ENCODE measurements at regions not wholly inside any gene's neighbourhood (a gene's known extent, or its start where the extent isn't known, plus 50 kb on each side); places are given as distances from the start of the nearest gene placed in this dataset.
"Not testable (repeated sequence)": the region's sequence is repeated elsewhere in the genome, so short reads cannot be mapped to it uniquely, and the experiment has no call there.

GRCh38 chr14:29027441-29027840 lies 260.9 kb downstream of the FOXG1 start:
- TF ChIP-seq CTCF (IDR thresholded peaks at IDR 0.05; ENCODE audit: low read depth, low read length); EZH2phosphoT487 (IDR thresholded peaks at IDR 0.05; ENCODE audit: low read depth): not testable (repeated sequence)

Measured in OCI-LY3 (cell line).